PC-9 (cell line): ENCODE measurements at regions not wholly inside any gene's neighbourhood (a gene's known extent, or its start where the extent isn't known, plus 50 kb on each side); places are given as distances from the start of the nearest gene placed in this dataset.

ENCODE experiments used
- BruUV-seq: library from RNA; stranded (reverse); fragments of 400-500 nt; replicated peaks from 2 replicates; lab custom pipeline; 2021; lab: Mats Ljungman, UMichigan
- CTCF ChIA-PET: fragments of 300-600 bp; sonication (Branson Sonifier 250); formaldehyde crosslinking; loops from one replicate; lab custom pipeline; 2022; ENCODE audit warnings: antibody characterized with exemption; lab: Charles Lee
- POLR2A ChIA-PET: fragments of 300-600 bp; sonication (Branson Sonifier 250); formaldehyde crosslinking; loops from one replicate; lab custom pipeline; 2022; ENCODE audit warnings: antibody characterized with exemption; ENCODE audit not compliant: unreplicated experiment; lab: Charles Lee
- DNase-seq, 2 experiments: peaks; one replicate each; pipeline versions ENCODE4 v3.0.0 to v3.0.0-alpha.2; 2015 to 2022; ENCODE audit warnings: mixed read lengths in 1 of 2
- H2AFZ ChIP-seq: fragments of 200-600 bp; sonication (generic); 2 replicates; pipeline ENCODE4 v1.8.1; 2017; ENCODE audit warnings: antibody characterized with exemption
- H3F3A ChIP-seq: fragments of 200-600 bp; sonication (generic); 2 replicates; pipeline ENCODE4 v1.8.1; 2017; ENCODE audit warnings: antibody characterized with exemption, mild to moderate bottlenecking, low read depth; ENCODE audit not compliant: insufficient read depth
- H3K27ac ChIP-seq: fragments of 200-600 bp; sonication (generic); 2 replicates; pipeline ENCODE4 v1.6.1; 2016; ENCODE audit warnings: mixed run types
- H3K27me3 ChIP-seq: fragments of 200-600 bp; sonication (generic); 2 replicates; pipeline ENCODE4 v1.6.1; 2016; ENCODE audit warnings: low read depth, mixed run types; ENCODE audit not compliant: insufficient read depth
- H3K36me3 ChIP-seq: fragments of 200-600 bp; sonication (generic); 2 replicates; pipeline ENCODE4 v1.6.1; 2016; ENCODE audit warnings: low read depth, mixed run types
- H3K4me1 ChIP-seq: fragments of 200-600 bp; sonication (generic); replicated peaks from 2 replicates; pipeline ENCODE4 v1.6.1; 2016; ENCODE audit warnings: mixed run types; ENCODE audit not compliant: insufficient read depth
- H3K4me2 ChIP-seq: fragments of 200-600 bp; sonication (generic); 2 replicates; pipeline ENCODE4 v1.6.1; 2017; ENCODE audit warnings: mixed run types
- H3K4me3 ChIP-seq: fragments of 200-600 bp; sonication (generic); 2 replicates; pipeline ENCODE4 v1.6.1; 2016; ENCODE audit warnings: mixed run types
- H3K79me2 ChIP-seq: fragments of 200-600 bp; sonication (generic); 2 replicates; pipeline ENCODE4 v1.6.1; 2017; ENCODE audit warnings: low read depth, mixed run types
- H3K9me2 ChIP-seq: fragments of 200-600 bp; sonication (generic); 2 replicates; pipeline ENCODE4 v1.8.1; 2017; ENCODE audit warnings: mild to moderate bottlenecking; ENCODE audit not compliant: insufficient read depth
- H3K9me3 ChIP-seq: fragments of 200-600 bp; sonication (generic); 2 replicates; pipeline ENCODE4 v1.8.1; 2016; ENCODE audit warnings: low read depth; ENCODE audit not compliant: insufficient read depth
- H4K20me1 ChIP-seq: fragments of 200-600 bp; sonication (generic); 2 replicates; pipeline ENCODE4 v1.8.1; 2017; ENCODE audit not compliant: insufficient read depth
- CTCF ChIP-seq: fragments of 200-600 bp; sonication (generic); conservative IDR thresholded peaks from 2 replicates; pipeline ENCODE4 v1.6.1; 2017; ENCODE audit warnings: mixed run types, antibody characterized with exemption, mild to moderate bottlenecking, moderate library complexity
- EZH2 ChIP-seq: fragments of 200-600 bp; sonication (generic); IDR thresholded peaks from 2 replicates; pipeline ENCODE4 v1.8.0; 2017; ENCODE audit warnings: antibody characterized with exemption, low read depth
- intact Hi-C: fragments of 100-400 bp; cut with micrococcal nuclease; formaldehyde crosslinking; loops from one replicate; pipeline ENCODE4 v1.10.0; 2022; ENCODE audit not compliant: unreplicated experiment

GRCh38 chr6:132977413-132977812 is 163.0 kb downstream of the RPS12 start:
- Histone ChIP-seq H3K79me2 (no peaks in the 10 kb centered on the region), H3K4me2 (no peak overlapping the region), H4K20me1 (no peaks in the 10 kb centered on the region), H3F3A (no peaks in the 10 kb centered on the region), H3K27ac (no peak overlapping the region), H2AFZ (no peak overlapping the region), H3K4me1 (no peaks in the 10 kb centered on the region), H3K27me3 (no peaks in the 10 kb centered on the region), H3K4me3 (no peak overlapping the region), H3K36me3 (no peaks in the 10 kb centered on the region), H3K9me3 (0 out of 2 replicates have a peak, but pooled peaks cover 5% of the 10 kb centered on the region), H3K9me2 (no peaks in the 10 kb centered on the region; the same call in 1 of the 2 replicates)
- ChIA-PET CTCF (no interaction called here), POLR2A (interaction anchor here (0.6 kb wide), 1 partner anchor 927 kb away, joined by 4 read pairs; no protein-coding TSS in a partner anchor)
- no TSS peak for BruUV-seq
- no peak for TF ChIP-seq EZH2
- TF ChIP-seq CTCF: no peak
- intact Hi-C loops: no loop called here
- no peak for DNase-seq

GRCh38 chr6:132978685-132979084 is 164.3 kb downstream of the RPS12 start:
- CTCF ChIA-PET: interaction anchor here (1.1 kb wide), 1 partner anchor 9 kb away, joined by 3 read pairs; no protein-coding TSS in a partner anchor
- Histone ChIP-seq H3K4me1 (no peaks in the 10 kb centered on the region), H3K4me2 (no peak overlapping the region), H3F3A (no peaks in the 10 kb centered on the region), H3K36me3 (no peaks in the 10 kb centered on the region), H2AFZ (no peak overlapping the region), H4K20me1 (no peaks in the 10 kb centered on the region), H3K27me3 (no peaks in the 10 kb centered on the region), H3K4me3 (no peak overlapping the region), H3K79me2 (no peaks in the 10 kb centered on the region), H3K9me2 (no peaks in the 10 kb centered on the region; the same call in 1 of the 2 replicates), H3K9me3 (0 out of 2 replicates have a peak, but pooled peaks cover 6% of the 10 kb centered on the region), H3K27ac (no peak overlapping the region)
- POLR2A ChIA-PET: no interaction called here
- intact Hi-C loops: no loop called here
- DNase-seq: no peak
- TF ChIP-seq EZH2: no peak
- no peak for TF ChIP-seq CTCF
- no TSS peak for BruUV-seq

GRCh38 chr6:132993738-132994137 is 179.4 kb downstream of the RPS12 start:
- Histone ChIP-seq H3K4me1 (peaks cover 8% of the 10 kb centered on the region), H3K27me3 (no peaks in the 10 kb centered on the region), H3F3A (no peaks in the 10 kb centered on the region), H3K9me3 (no peaks in the 10 kb centered on the region; the same call in 1 of the 2 replicates), H2AFZ (no peak overlapping the region), H3K9me2 (peaks cover 9% of the 10 kb centered on the region; the same call in 1 of the 2 replicates), H3K27ac (no peak overlapping the region), H4K20me1 (no peaks in the 10 kb centered on the region), H3K4me2 (no peak overlapping the region), H3K36me3 (no peaks in the 10 kb centered on the region), H3K79me2 (no peaks in the 10 kb centered on the region), H3K4me3 (no peak overlapping the region)
- ChIA-PET POLR2A (no interaction called here), CTCF (no interaction called here)
- DNase-seq: no peak
- TF ChIP-seq EZH2 (no peak), CTCF (no peak)
- intact Hi-C loops: no loop called here
- no TSS peak for BruUV-seq
